Ishikawa (cell line): ENCODE measurements at regions not wholly inside any gene's neighbourhood (a gene's known extent, or its start where the extent isn't known, plus 50 kb on each side); places are given as distances from the start of the nearest gene placed in this dataset.

ENCODE experiments used
- CEBPB ChIP-seq: IDR thresholded peaks from 2 replicates; pipeline ENCODE4 v1.6.1; 2012
- CREB1 ChIP-seq: IDR thresholded peaks from 2 replicates; pipeline ENCODE4 v1.6.1; 2012; ENCODE audit warnings: low read depth
- EGR1 ChIP-seq: IDR thresholded peaks from 2 replicates; pipeline ENCODE4 v1.6.1; 2012
- EP300 ChIP-seq: IDR thresholded peaks from 2 replicates; pipeline ENCODE4 v1.6.1; 2012; ENCODE audit warnings: borderline replicate concordance
- NFIC ChIP-seq: IDR thresholded peaks from 2 replicates; pipeline ENCODE4 v1.6.1; 2012
- RAD21 ChIP-seq: IDR thresholded peaks from 2 replicates; pipeline ENCODE4 v1.6.1; 2012; ENCODE audit warnings: low read depth
- REST ChIP-seq: IDR thresholded peaks from 2 replicates; pipeline ENCODE4 v1.6.1; 2012; ENCODE audit warnings: low read depth, mild to moderate bottlenecking
- TAF1 ChIP-seq: IDR thresholded peaks from 2 replicates; pipeline ENCODE4 v1.6.1; 2012; ENCODE audit warnings: low read depth, mild to moderate bottlenecking
- TEAD4 ChIP-seq: IDR thresholded peaks from 2 replicates; pipeline ENCODE4 v1.6.1; 2012
- YY1 ChIP-seq: IDR thresholded peaks from 2 replicates; pipeline ENCODE4 v1.6.1; 2012; ENCODE audit warnings: low read depth
- ZBTB7A ChIP-seq: IDR thresholded peaks from 2 replicates; pipeline ENCODE4 v1.6.1; 2012; ENCODE audit warnings: low read depth
- TF ChIP-seq, protein P1 (sequence below): IDR thresholded peaks from 2 replicates; pipeline ENCODE4 v1.6.1; 2012
- TF ChIP-seq, protein P2 (sequence below): IDR thresholded peaks from 2 replicates; pipeline ENCODE4 v1.6.1; 2012

- TF ChIP-seq ZBTB7A (no peak), CEBPB (no peak), TAF1 (no peak), REST (no peak), NFIC (no peak), CREB1 (no peak), TEAD4 (no peak), EP300 (no peak), YY1 (no peak), EGR1 (no peak), RAD21 (no peak)
- TF ChIP-seq, protein P1, sequence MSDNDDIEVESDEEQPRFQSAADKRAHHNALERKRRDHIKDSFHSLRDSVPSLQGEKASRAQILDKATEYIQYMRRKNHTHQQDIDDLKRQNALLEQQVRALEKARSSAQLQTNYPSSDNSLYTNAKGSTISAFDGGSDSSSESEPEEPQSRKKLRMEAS: no peak
- TF ChIP-seq, protein P2, sequence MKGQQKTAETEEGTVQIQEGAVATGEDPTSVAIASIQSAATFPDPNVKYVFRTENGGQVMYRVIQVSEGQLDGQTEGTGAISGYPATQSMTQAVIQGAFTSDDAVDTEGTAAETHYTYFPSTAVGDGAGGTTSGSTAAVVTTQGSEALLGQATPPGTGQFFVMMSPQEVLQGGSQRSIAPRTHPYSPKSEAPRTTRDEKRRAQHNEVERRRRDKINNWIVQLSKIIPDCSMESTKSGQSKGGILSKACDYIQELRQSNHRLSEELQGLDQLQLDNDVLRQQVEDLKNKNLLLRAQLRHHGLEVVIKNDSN: no peak
These were observed 88.1 kb upstream of the RET start for GRCh38 chr10:42988517-42989395.
